WERI-Rb-1 (cell line): ENCODE measurements at regions not wholly inside any gene's neighbourhood (a gene's known extent, or its start where the extent isn't known, plus 50 kb on each side); places are given as distances from the start of the nearest gene placed in this dataset.
"Not testable (repeated sequence)": the region's sequence is repeated elsewhere in the genome, so short reads cannot be mapped to it uniquely, and the experiment has no call there.

Experiments
- DNase-seq: peaks from one replicate; pipeline ENCODE4 v3.0.0-alpha.2; 2020
- H3K27ac ChIP-seq: fragments of 250-450 bp; sonication (Bioruptor Pico); 2 replicates; pipeline ENCODE4 v1.5.1; 2020; ENCODE audit warnings: mild to moderate bottlenecking, moderate library complexity
- H3K27me3 ChIP-seq: fragments of 250-450 bp; sonication (Bioruptor Pico); 2 replicates; pipeline ENCODE4 v1.5.1; 2021; ENCODE audit warnings: mild to moderate bottlenecking, low read depth, moderate library complexity; ENCODE audit not compliant: insufficient read depth, severe bottlenecking
- H3K36me3 ChIP-seq: fragments of 250-450 bp; sonication (Bioruptor Pico); 2 replicates; pipeline ENCODE4 v1.5.1; 2020; ENCODE audit warnings: mild to moderate bottlenecking, moderate library complexity
- H3K4me3 ChIP-seq: 2 replicates; pipeline ENCODE4 v1.5.1; 2011; ENCODE audit warnings: low read depth, mild to moderate bottlenecking, control low read depth, low read length
- H3K9me3 ChIP-seq: fragments of 250-450 bp; sonication (Bioruptor Pico); 2 replicates; pipeline ENCODE4 v1.5.1; 2021; ENCODE audit warnings: mild to moderate bottlenecking, moderate library complexity; ENCODE audit not compliant: severe bottlenecking
- TF ChIP-seq, protein P1 (sequence below): IDR thresholded peaks from 2 replicates; pipeline ENCODE4 v1.5.1; 2011; ENCODE audit warnings: low read depth, mild to moderate bottlenecking, control low read depth, inconsistent platforms, low read length

DNA sequence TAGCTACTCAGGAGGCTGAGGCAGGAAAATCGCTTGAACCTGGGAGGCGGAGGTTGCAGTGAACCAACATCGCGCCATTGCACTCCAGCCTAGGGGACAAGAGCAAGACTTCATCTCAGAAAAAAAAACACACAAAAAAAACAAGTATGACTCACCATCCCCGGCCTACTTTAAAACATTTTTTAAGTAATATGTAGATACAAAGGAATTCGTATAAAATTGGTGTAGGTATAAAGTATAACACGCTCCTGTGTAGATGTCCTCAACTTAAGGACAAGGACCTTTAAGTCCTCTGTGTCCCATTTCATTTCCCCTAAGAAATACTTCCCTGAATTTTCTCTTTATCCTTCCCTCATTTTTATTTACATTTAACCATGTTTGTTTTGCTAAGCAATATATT, 73.4 kb upstream of the PKN2 start:
- Histone ChIP-seq H3K27ac (no peak overlapping the region), H3K27me3 (no peaks in the 10 kb centered on the region), H3K36me3 (no peaks in the 10 kb centered on the region), H3K4me3 (no peak overlapping the region), H3K9me3 (no peaks in the 10 kb centered on the region)
- TF ChIP-seq, protein P1, sequence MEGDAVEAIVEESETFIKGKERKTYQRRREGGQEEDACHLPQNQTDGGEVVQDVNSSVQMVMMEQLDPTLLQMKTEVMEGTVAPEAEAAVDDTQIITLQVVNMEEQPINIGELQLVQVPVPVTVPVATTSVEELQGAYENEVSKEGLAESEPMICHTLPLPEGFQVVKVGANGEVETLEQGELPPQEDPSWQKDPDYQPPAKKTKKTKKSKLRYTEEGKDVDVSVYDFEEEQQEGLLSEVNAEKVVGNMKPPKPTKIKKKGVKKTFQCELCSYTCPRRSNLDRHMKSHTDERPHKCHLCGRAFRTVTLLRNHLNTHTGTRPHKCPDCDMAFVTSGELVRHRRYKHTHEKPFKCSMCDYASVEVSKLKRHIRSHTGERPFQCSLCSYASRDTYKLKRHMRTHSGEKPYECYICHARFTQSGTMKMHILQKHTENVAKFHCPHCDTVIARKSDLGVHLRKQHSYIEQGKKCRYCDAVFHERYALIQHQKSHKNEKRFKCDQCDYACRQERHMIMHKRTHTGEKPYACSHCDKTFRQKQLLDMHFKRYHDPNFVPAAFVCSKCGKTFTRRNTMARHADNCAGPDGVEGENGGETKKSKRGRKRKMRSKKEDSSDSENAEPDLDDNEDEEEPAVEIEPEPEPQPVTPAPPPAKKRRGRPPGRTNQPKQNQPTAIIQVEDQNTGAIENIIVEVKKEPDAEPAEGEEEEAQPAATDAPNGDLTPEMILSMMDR: no peak
- DNase-seq: no peak

- TF ChIP-seq, protein P1: no peak
- no peak overlapping the region for H3K4me3 ChIP-seq
- no peaks in the 10 kb centered on the region for H3K27me3 ChIP-seq
- no peak overlapping the region for H3K27ac ChIP-seq
- DNase-seq: no peak
- H3K9me3 ChIP-seq: no peaks in the 10 kb centered on the region
- H3K36me3 ChIP-seq: no peaks in the 10 kb centered on the region
Observed at GRCh38 chr1:88612292-88612691, 71.8 kb upstream of the PKN2 start.

DNA sequence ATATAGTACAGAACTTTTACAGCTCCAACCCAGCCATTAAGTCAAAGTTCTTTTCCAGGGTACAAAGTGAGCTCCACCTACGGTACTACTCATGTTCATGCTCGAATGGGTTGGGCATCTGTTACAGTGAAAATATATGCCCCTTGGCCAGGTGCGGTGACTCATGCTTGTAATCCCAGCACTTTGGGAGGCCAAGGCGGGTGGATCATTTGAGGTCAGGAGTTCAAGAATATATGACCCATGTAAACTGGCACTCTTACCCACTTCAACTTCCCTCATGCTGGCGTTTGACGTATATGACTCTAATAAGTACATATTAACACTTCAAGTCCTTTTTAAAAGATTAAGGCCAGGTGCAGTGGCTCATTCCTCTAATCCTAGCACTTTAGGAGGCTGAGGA, 71.3 kb upstream of the PKN2 start:
- TF ChIP-seq, protein P1: no peak

DNA sequence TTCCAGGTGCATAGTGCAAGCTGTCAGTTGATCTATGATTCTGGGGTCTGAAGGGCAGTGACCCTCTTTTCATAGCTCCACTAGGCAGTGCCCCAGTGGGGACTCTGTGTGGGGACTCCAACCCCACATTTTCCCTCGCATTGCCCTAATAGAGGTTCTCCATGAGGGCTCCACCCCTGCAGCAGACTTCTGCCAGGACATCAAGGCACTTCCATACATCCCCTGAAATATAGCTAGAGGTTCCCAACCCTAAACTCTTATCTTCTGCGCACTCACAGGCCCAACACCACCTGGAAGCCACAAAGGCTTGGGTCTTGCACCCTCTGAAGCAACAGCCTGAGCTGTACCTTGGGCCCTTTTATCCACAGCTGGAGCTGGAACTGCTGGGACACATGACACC, 65.7 kb upstream of the PKN2 start:
- no peak overlapping the region for H3K27ac ChIP-seq

More for the DNA sequence above, 71.3 kb upstream of the PKN2 start:
- H3K27ac ChIP-seq: no peak overlapping the region
- H3K4me3 ChIP-seq: no peak overlapping the region
- DNase-seq: peak; percentile 50
- peaks cover 3% of the 10 kb centered on the region for H3K9me3 ChIP-seq
- H3K27me3 ChIP-seq: no peaks in the 10 kb centered on the region
- no peaks in the 10 kb centered on the region for H3K36me3 ChIP-seq

GRCh38 chr1:88623101-88623500, 61.0 kb upstream of the PKN2 start:
- not testable (repeated sequence) for H3K4me3 ChIP-seq, DNase-seq, H3K36me3 ChIP-seq, H3K27me3 ChIP-seq, H3K27ac ChIP-seq
- peaks cover 12% of the 10 kb centered on the region for H3K9me3 ChIP-seq

More for the DNA sequence above, 65.7 kb upstream of the PKN2 start:
- no peak for DNase-seq
- Histone ChIP-seq H3K27me3 (no peaks in the 10 kb centered on the region), H3K36me3 (no peaks in the 10 kb centered on the region), H3K9me3 (peaks cover 18% of the 10 kb centered on the region), H3K4me3 (no peak overlapping the region)
- TF ChIP-seq, protein P1: no peak
